Gastrocnemius medialis (tissue), 4 donors: ENCODE measurements at regions not wholly inside any gene's neighbourhood (a gene's known extent, or its start where the extent isn't known, plus 50 kb on each side); places are given as distances from the start of the nearest gene placed in this dataset.

ENCODE experiments used
- ATAC-seq, 2 donors: fragments of 150-250 bp; one replicate each; pipeline ENCODE4 v1.9.1; 2016
- DNase-seq, 2 donors: peaks; one replicate each; pipeline ENCODE4 v3.0.0-alpha.2; 2019
- H3K27ac ChIP-seq, 4 donors: fragments of 200-600 bp; sonication (generic); 1 replicate in 1 of 4; 2 replicates in 3 of 4; pipeline ENCODE4 v1.5.1; 2016 to 2018; ENCODE audit warnings: mild to moderate bottlenecking in 2 of 4, moderate library complexity in 1 of 4
- H3K27me3 ChIP-seq, 3 donors: fragments of 200-600 bp; sonication (generic) in 2 of 3; 1 replicate in 1 of 3; 2 replicates in 2 of 3; pipeline versions ENCODE4 v1.5.1 to v1.6.0; 2016 to 2019; ENCODE audit warnings: mild to moderate bottlenecking in 1 of 3, moderate library complexity in 1 of 3
- H3K36me3 ChIP-seq, 2 donors: fragments of 200-600 bp; sonication (generic) in 1 of 2; one replicate each; pipeline ENCODE4 v1.5.1; 2017 to 2018
- H3K4me1 ChIP-seq, 2 donors: fragments of 200-600 bp; sonication (generic) in 1 of 2; one replicate each; pipeline ENCODE4 v1.5.1; 2016 to 2017; ENCODE audit warnings: mild to moderate bottlenecking in 2 of 2
- H3K4me3 ChIP-seq, 4 donors: fragments of 200-600 bp; sonication (generic) in 3 of 4; 1 replicate in 1 of 4; 2 replicates in 3 of 4; pipeline ENCODE4 v1.5.1; 2016 to 2019; ENCODE audit warnings: mild to moderate bottlenecking in 2 of 4
- H3K9me3 ChIP-seq, 3 donors: fragments of 200-600 bp; sonication (generic) in 2 of 3; 1 replicate in 1 of 3; 2 replicates in 2 of 3; pipeline ENCODE4 v1.5.1; 2016 to 2019
- CTCF ChIP-seq, 5 experiments: fragments of 450-650 bp in 3 of 5; fragments of 200-600 bp in 2 of 5; sonication (generic) in 2 of 5; IDR thresholded peaks in 4 of 5; conservative IDR thresholded peaks in 1 of 5; 1 replicate in 4 of 5; 2 replicates in 1 of 5; pipeline ENCODE4 v1.5.1; 2016 to 2019; ENCODE audit warnings: antibody characterized with exemption in 5 of 5, mild to moderate bottlenecking in 3 of 5, moderate library complexity in 3 of 5
- POLR2A ChIP-seq, 2 donors: fragments of 450-650 bp; IDR thresholded peaks; one replicate each; pipeline ENCODE4 v1.6.1; 2017; ENCODE audit warnings: antibody characterized with exemption in 2 of 2, mild to moderate bottlenecking in 2 of 2, moderate library complexity in 2 of 2
- in situ Hi-C, 4 donors: fragments of 200-750 bp; cut with MboI; loops; one replicate each; pipeline versions ENCODE4 v1.15.0 to v1.8.0; 2017; ENCODE audit warnings: low sequenced_read_pairs in 4 of 4
- intact Hi-C: fragments of 100-400 bp; cut with DNase I; formaldehyde crosslinking; loops from one replicate; pipeline ENCODE4 v1.15.1; 2023; ENCODE audit warnings: low total_unique reads

DNA sequence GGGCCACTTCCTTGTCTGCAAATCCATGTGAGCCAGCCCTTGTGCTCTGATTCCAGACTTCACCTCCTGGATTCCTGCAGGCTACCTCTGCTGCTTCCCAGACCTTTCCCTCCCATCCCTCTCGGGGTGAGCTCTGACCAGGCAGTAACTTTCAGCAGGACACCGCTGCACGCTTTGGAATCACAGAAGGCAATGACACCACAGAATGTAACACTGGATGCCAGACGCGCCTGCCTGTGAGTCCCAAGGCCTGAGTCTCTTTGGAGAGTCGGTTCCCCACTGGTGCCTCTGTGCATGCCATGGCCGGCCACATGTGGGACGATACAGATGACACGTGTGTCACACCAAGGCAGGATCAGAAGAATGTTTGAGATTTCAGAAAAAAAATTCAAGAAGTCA, 89.7 kb upstream of the ERRFI1 start:
- no peaks in the 10 kb centered on the region for H3K9me3 ChIP-seq
- no peak overlapping the region for H3K4me3 ChIP-seq
- H3K27me3 ChIP-seq: no peaks in the 10 kb centered on the region
- intact Hi-C loops: no loop called here
- H3K27ac ChIP-seq: peak overlapping the region; percentile 58 to 72 (median 64)
- in situ Hi-C loops: no loop called here
- TF ChIP-seq POLR2A (IDR thresholded peaks at IDR 0.05) (no peak), CTCF (IDR thresholded peaks at IDR 0.05 in 4 of 5, conservative IDR thresholded peaks at IDR 0.05 in 1 of 5) (no peak)
- H3K36me3 ChIP-seq: no peaks in the 10 kb centered on the region
- DNase-seq (no peak), ATAC-seq (no peak)
- H3K4me1 ChIP-seq: peaks cover 11 to 13% of the 10 kb centered on the region in 2 donors

- no peaks in the 10 kb centered on the region for H3K27me3 ChIP-seq
These were observed 89.1 kb upstream of the ERRFI1 start for GRCh38 chr1:8115031-8115768.

GRCh38 chr1:8113262-8114220, 87.4 kb upstream of the ERRFI1 start:
- Histone ChIP-seq H3K36me3 (no peaks in the 10 kb centered on the region), H3K9me3 (no peaks in the 10 kb centered on the region), H3K27me3 (no peaks in the 10 kb centered on the region), H3K4me1 (peaks cover 6 to 11% of the 10 kb centered on the region in 2 donors), H3K4me3 (no peak overlapping the region), H3K27ac (peak overlapping the region in 1 of 4 donors; percentile 26)
- in situ Hi-C loops (no loop called here), intact Hi-C loops (no loop called here)
- TF ChIP-seq CTCF (IDR thresholded peaks at IDR 0.05 in 4 of 5, conservative IDR thresholded peaks at IDR 0.05 in 1 of 5) (no peak), POLR2A (IDR thresholded peaks at IDR 0.05) (no peak)
- ATAC-seq: no peak
- DNase-seq: no peak

More at GRCh38 chr1:8115031-8115768, 89.1 kb upstream of the ERRFI1 start:
- Histone ChIP-seq H3K36me3 (no peaks in the 10 kb centered on the region), H3K27ac (peak overlapping the region; percentile 58 to 72 (median 64)), H3K4me3 (no peak overlapping the region), H3K4me1 (peaks cover 10 to 11% of the 10 kb centered on the region in 2 donors), H3K9me3 (no peaks in the 10 kb centered on the region)
- in situ Hi-C loops: no loop called here
- intact Hi-C loops: no loop called here
- no peak for ATAC-seq
- TF ChIP-seq CTCF (IDR thresholded peaks at IDR 0.05 in 4 of 5, conservative IDR thresholded peaks at IDR 0.05 in 1 of 5): no peak
- no peak for TF ChIP-seq POLR2A (IDR thresholded peaks at IDR 0.05)
- DNase-seq: no peak

DNA sequence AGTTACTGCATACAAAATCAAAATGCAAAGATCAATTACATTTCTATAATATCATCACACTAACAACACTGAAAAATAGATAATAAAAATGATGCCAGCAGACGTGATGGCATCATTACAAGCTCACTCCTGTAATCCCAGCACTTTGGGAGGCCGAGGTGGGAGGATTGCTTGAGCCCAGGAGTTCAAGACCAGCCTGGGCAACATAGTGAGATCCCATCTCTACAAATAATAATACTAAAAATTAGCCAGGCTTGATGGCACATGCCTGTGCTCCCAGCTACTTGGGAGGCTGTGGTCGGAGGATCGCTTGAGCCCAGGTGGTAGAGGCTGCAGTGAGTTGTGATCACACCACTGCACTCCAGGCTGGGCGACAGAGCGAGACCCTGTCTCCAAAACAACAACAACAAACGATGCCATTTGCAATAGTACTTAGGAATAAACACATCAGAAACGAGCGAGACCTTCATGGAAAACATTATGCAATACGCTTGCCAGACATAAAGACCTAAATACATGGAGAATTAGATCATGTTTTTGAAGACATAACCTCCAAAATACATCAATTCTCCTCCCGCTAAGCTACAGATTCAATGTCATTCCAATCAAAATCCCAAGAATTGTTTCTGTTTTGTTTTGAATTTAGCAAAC, 86.6 kb upstream of the ERRFI1 start:
- no peak for DNase-seq
- in situ Hi-C loops: no loop called here
- no peak overlapping the region for H3K27ac ChIP-seq
- peaks cover 6 to 8% of the 10 kb centered on the region in 2 donors for H3K4me1 ChIP-seq
- no peaks in the 10 kb centered on the region for H3K9me3 ChIP-seq
- TF ChIP-seq POLR2A (IDR thresholded peaks at IDR 0.05): no peak
- no peak for TF ChIP-seq CTCF (IDR thresholded peaks at IDR 0.05 in 4 of 5, conservative IDR thresholded peaks at IDR 0.05 in 1 of 5)
- H3K27me3 ChIP-seq: no peaks in the 10 kb centered on the region
- H3K36me3 ChIP-seq: no peaks in the 10 kb centered on the region
- no peak for ATAC-seq
- intact Hi-C loops: no loop called here
- no peak overlapping the region for H3K4me3 ChIP-seq
